ENCODE measurements at regions not wholly inside any gene's neighbourhood (a gene's known extent, or its start where the extent isn't known, plus 50 kb on each side); places are given as distances from the start of the nearest gene placed in this dataset.

GRCh38 chr7:84746353-84746752 lies 440.5 kb downstream of the SEMA3D start:
- TF ChIP-seq CTCF (IDR thresholded peaks at IDR 0.05 in 2 of 3, conservative IDR thresholded peaks at IDR 0.05 in 1 of 3; ENCODE audit: borderline replicate concordance in 1 of 3, insufficient read depth in 1 of 3, low read depth in 2 of 3, low read length in 2 of 3) = no peak
- no peak for TF ChIP-seq POLR2AphosphoS5 (IDR thresholded peaks at IDR 0.05; ENCODE audit: low read depth, low read length)
- TF ChIP-seq POLR2A (IDR thresholded peaks at IDR 0.05; ENCODE audit: borderline replicate concordance, extremely low read depth, insufficient read depth, insufficient read length) = no peak
- TF ChIP-seq EZH2phosphoT487 (IDR thresholded peaks at IDR 0.05; ENCODE audit: borderline replicate concordance) = no peak
- TF ChIP-seq EZH2 (IDR thresholded peaks at IDR 0.05) = no peak
- TF ChIP-seq REST (IDR thresholded peaks at IDR 0.05; ENCODE audit: low read depth) = no peak
- TF ChIP-seq YY1 (IDR thresholded peaks at IDR 0.05; ENCODE audit: extremely low read depth, insufficient replicate concordance, low read depth, low read length) = no peak
- TF ChIP-seq EGR1 (IDR thresholded peaks at IDR 0.05; ENCODE audit: low read depth) = no peak
- no peak for TF ChIP-seq ZBTB33 (IDR thresholded peaks at IDR 0.05; ENCODE audit: extremely low read depth, insufficient replicate concordance, low read length)
- no peak for TF ChIP-seq CEBPB (IDR thresholded peaks at IDR 0.05; ENCODE audit: low read depth)

Data from HCT116 (cell line).